HL-60 (cell line): ENCODE measurements at regions not wholly inside any gene's neighbourhood (a gene's known extent, or its start where the extent isn't known, plus 50 kb on each side); places are given as distances from the start of the nearest gene placed in this dataset.

Source experiments
- CTCF ChIP-seq: IDR thresholded peaks from one replicate; pipeline ENCODE4 v1.5.1; 2011; ENCODE audit warnings: low read length, control low read depth, inconsistent platforms; ENCODE audit not compliant: insufficient read depth
- GABPA ChIP-seq: IDR thresholded peaks from 2 replicates; pipeline ENCODE4 v1.6.1; 2012; ENCODE audit warnings: low read depth
- POLR2AphosphoS5 ChIP-seq: IDR thresholded peaks from 2 replicates; pipeline ENCODE4 v1.6.1; 2012; ENCODE audit warnings: low read depth
- REST ChIP-seq: IDR thresholded peaks from 2 replicates; pipeline ENCODE4 v1.6.1; 2012; ENCODE audit warnings: low read depth; ENCODE audit not compliant: insufficient replicate concordance
- SPI1 ChIP-seq: IDR thresholded peaks from 2 replicates; pipeline ENCODE4 v1.6.1; 2012; ENCODE audit warnings: low read depth, mild to moderate bottlenecking, borderline replicate concordance

- TF ChIP-seq CTCF (no peak), POLR2AphosphoS5 (no peak), GABPA (no peak), REST (no peak), SPI1 (no peak)
Measured at GRCh38 chr7:79774150-79774549, 320.7 kb upstream of the MAGI2 start.
